Thyroid gland (tissue), 4 donors: ENCODE measurements at regions not wholly inside any gene's neighbourhood (a gene's known extent, or its start where the extent isn't known, plus 50 kb on each side); places are given as distances from the start of the nearest gene placed in this dataset.

Source experiments
- CTCF ChIP-seq, 6 experiments: fragments of 200-600 bp in 3 of 6; fragments of 450-650 bp in 3 of 6; sonication (generic) in 3 of 6; IDR thresholded peaks; one replicate each; pipeline ENCODE4 v1.5.1; 2016 to 2019; ENCODE audit warnings: antibody characterized with exemption in 6 of 6, mild to moderate bottlenecking in 2 of 6, inconsistent platforms in 1 of 6, moderate library complexity in 1 of 6
- POLR2A ChIP-seq, 2 donors: fragments of 450-650 bp; IDR thresholded peaks; one replicate each; pipeline ENCODE4 v1.6.1; 2017; ENCODE audit warnings: antibody characterized with exemption in 2 of 2, mild to moderate bottlenecking in 2 of 2, moderate library complexity in 1 of 2

DNA sequence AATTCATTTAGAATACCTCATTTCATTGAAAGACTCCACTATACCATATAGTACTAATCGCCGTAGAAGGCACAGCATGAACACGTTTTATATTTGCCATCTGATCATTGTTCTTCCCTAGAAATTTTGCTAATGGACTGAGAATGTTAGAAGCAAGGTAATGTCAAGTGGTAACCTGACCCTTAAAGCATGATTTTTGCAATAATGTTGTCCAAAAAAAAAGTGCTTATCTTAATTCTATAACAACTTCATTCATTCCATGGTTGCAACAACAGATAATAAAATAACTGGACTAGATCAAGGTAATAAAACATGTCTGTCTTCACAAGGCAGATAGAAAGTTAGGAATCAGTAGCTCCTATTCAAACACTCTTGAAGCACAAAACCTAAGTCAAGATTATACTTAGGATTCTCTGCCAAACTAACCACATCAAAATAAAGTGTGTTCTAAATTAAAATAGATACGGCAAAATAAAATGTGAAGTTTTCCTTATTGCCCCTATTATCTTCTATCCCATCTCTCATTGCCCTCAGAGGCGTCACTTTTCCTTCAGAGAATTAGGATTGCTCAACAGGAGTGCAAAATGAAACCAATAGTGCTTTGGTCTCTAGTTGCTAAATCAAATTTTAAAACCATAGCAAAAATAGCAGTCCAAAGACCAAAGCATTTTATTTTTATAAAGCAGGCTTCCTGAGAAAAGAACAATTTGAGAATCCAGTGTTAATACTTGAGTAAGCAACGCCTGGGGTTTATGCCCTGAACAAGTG is 317.4 kb upstream of the UBE2E2 start:
- TF ChIP-seq POLR2A (IDR thresholded peaks at IDR 0.05) (no peak), CTCF (IDR thresholded peaks at IDR 0.05) (no peak)
